ENCODE measurements at regions not wholly inside any gene's neighbourhood (a gene's known extent, or its start where the extent isn't known, plus 50 kb on each side); places are given as distances from the start of the nearest gene placed in this dataset.

GRCh38 chr9:135278586-135278985 is 191.1 kb downstream of the OLFM1 start:
- no peak for TF ChIP-seq CTCF (IDR thresholded peaks at IDR 0.05)
- no peak for TF ChIP-seq POLR2A (IDR thresholded peaks at IDR 0.05)

All from right lobe of liver (tissue), 4 donors.